ENCODE measurements at regions not wholly inside any gene's neighbourhood (a gene's known extent, or its start where the extent isn't known, plus 50 kb on each side); places are given as distances from the start of the nearest gene placed in this dataset.
"Not testable (repeated sequence)": the region's sequence is repeated elsewhere in the genome, so short reads cannot be mapped to it uniquely, and the experiment has no call there.

- Mint-ChIP-seq H3K9me3 (ENCODE audit: unreplicated experiment) (peaks cover 13% of the 10 kb centered on the region), H3K4me3 (ENCODE audit: unreplicated experiment) (no peak overlapping the region), H3K4me1 (ENCODE audit: low read depth, unreplicated experiment) (peaks cover 10% of the 10 kb centered on the region), H3K36me3 (ENCODE audit: unreplicated experiment) (peaks cover 6% of the 10 kb centered on the region), H3K27ac (ENCODE audit: unreplicated experiment) (no peak overlapping the region), H3K27me3 (ENCODE audit: unreplicated experiment) (no peaks in the 10 kb centered on the region)
- TF ChIP-seq, protein P1, sequence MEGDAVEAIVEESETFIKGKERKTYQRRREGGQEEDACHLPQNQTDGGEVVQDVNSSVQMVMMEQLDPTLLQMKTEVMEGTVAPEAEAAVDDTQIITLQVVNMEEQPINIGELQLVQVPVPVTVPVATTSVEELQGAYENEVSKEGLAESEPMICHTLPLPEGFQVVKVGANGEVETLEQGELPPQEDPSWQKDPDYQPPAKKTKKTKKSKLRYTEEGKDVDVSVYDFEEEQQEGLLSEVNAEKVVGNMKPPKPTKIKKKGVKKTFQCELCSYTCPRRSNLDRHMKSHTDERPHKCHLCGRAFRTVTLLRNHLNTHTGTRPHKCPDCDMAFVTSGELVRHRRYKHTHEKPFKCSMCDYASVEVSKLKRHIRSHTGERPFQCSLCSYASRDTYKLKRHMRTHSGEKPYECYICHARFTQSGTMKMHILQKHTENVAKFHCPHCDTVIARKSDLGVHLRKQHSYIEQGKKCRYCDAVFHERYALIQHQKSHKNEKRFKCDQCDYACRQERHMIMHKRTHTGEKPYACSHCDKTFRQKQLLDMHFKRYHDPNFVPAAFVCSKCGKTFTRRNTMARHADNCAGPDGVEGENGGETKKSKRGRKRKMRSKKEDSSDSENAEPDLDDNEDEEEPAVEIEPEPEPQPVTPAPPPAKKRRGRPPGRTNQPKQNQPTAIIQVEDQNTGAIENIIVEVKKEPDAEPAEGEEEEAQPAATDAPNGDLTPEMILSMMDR (IDR thresholded peaks at IDR 0.05; ENCODE audit: partially characterized antibody, unreplicated experiment) = no peak
- DNase-seq = no peak
These were observed 111.1 kb upstream of the UFL1 start for GRCh38 chr6:96410467-96410866.

GRCh38 chr6:96420294-96420693, 101.3 kb upstream of the UFL1 start:
- TF ChIP-seq, protein P1 (IDR thresholded peaks at IDR 0.05; ENCODE audit: partially characterized antibody, unreplicated experiment) = no peak
- no peak overlapping the region for H3K4me3 Mint-ChIP-seq (ENCODE audit: unreplicated experiment)
- no peak for DNase-seq
- peaks cover 8% of the 10 kb centered on the region for H3K36me3 Mint-ChIP-seq (ENCODE audit: unreplicated experiment)
- H3K9me3 Mint-ChIP-seq (ENCODE audit: unreplicated experiment) = peaks cover 7% of the 10 kb centered on the region
- H3K4me1 Mint-ChIP-seq (ENCODE audit: low read depth, unreplicated experiment) = peaks cover 2% of the 10 kb centered on the region
- H3K27ac Mint-ChIP-seq (ENCODE audit: unreplicated experiment) = no peak overlapping the region
- H3K27me3 Mint-ChIP-seq (ENCODE audit: unreplicated experiment) = no peaks in the 10 kb centered on the region

GRCh38 chr6:96433950-96434349, 87.7 kb upstream of the UFL1 start:
- Mint-ChIP-seq H3K27me3 (ENCODE audit: unreplicated experiment) (peaks cover 2% of the 10 kb centered on the region), H3K27ac (ENCODE audit: unreplicated experiment) (no peak overlapping the region), H3K4me1 (ENCODE audit: low read depth, unreplicated experiment) (no peaks in the 10 kb centered on the region), H3K9me3 (ENCODE audit: unreplicated experiment) (peaks cover 7% of the 10 kb centered on the region), H3K36me3 (ENCODE audit: unreplicated experiment) (peaks cover 26% of the 10 kb centered on the region), H3K4me3 (ENCODE audit: unreplicated experiment) (no peak overlapping the region)
- TF ChIP-seq, protein P1 (IDR thresholded peaks at IDR 0.05; ENCODE audit: partially characterized antibody, unreplicated experiment) = no peak
- DNase-seq = no peak

DNA sequence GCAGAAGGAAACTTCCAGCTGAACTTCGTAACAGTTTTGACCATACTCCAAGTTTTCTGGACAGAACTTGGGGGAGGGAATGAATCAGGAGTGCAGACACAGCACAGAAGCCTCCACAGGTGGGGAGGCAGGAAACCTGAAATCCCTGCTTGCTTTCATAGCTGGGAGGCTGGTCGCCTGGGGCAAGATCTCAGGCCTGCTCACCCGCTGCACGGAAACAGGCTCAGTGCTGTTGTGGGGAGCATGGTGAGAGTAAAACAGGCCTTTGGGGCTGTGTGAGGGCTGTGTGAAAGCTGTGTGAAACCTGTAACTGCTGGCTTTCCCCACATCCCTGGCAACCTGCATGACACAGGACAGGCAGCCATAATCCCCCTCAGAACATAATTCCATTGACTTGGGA, 85.2 kb upstream of the UFL1 start:
- Mint-ChIP-seq H3K27me3 (ENCODE audit: unreplicated experiment) (peaks cover 2% of the 10 kb centered on the region), H3K9me3 (ENCODE audit: unreplicated experiment) (peaks cover 6% of the 10 kb centered on the region), H3K27ac (ENCODE audit: unreplicated experiment) (no peak overlapping the region)

GRCh38 chr6:96437228-96437627, 84.4 kb upstream of the UFL1 start:
- peaks cover 43% of the 10 kb centered on the region for H3K36me3 Mint-ChIP-seq (ENCODE audit: unreplicated experiment)
- H3K4me1 Mint-ChIP-seq (ENCODE audit: low read depth, unreplicated experiment); H3K4me3 Mint-ChIP-seq (ENCODE audit: unreplicated experiment); H3K9me3 Mint-ChIP-seq (ENCODE audit: unreplicated experiment); H3K27ac Mint-ChIP-seq (ENCODE audit: unreplicated experiment); H3K27me3 Mint-ChIP-seq (ENCODE audit: unreplicated experiment); DNase-seq: not testable (repeated sequence)

More for the DNA sequence above, 85.2 kb upstream of the UFL1 start:
- Mint-ChIP-seq H3K36me3 (ENCODE audit: unreplicated experiment) (peaks cover 43% of the 10 kb centered on the region), H3K4me1 (ENCODE audit: low read depth, unreplicated experiment) (no peaks in the 10 kb centered on the region), H3K4me3 (ENCODE audit: unreplicated experiment) (no peak overlapping the region)
- TF ChIP-seq, protein P1 (IDR thresholded peaks at IDR 0.05; ENCODE audit: partially characterized antibody, unreplicated experiment) = no peak
- no peak for DNase-seq
